Esophagus muscularis mucosa (tissue), 4 donors: ENCODE measurements at regions not wholly inside any gene's neighbourhood (a gene's known extent, or its start where the extent isn't known, plus 50 kb on each side); places are given as distances from the start of the nearest gene placed in this dataset.

Experiments
- DNase-seq: peaks from one replicate; pipeline ENCODE4 v3.0.0-alpha.2; 2017; ENCODE audit errors: extremely low spot score
- H3K27ac ChIP-seq, 4 donors: fragments of 200-600 bp; sonication (generic); replicated peaks in 1 of 4; 1 replicate in 3 of 4; 2 replicates in 1 of 4; pipeline ENCODE4 v1.5.1; 2016 to 2019; ENCODE audit warnings: mild to moderate bottlenecking in 1 of 4
- H3K27me3 ChIP-seq, 4 donors: fragments of 200-600 bp; sonication (generic); one replicate each; pipeline versions ENCODE4 v1.5.1 to v1.6.0; 2016 to 2019
- H3K36me3 ChIP-seq, 4 donors: fragments of 200-600 bp; sonication (generic); one replicate each; pipeline ENCODE4 v1.5.1; 2016 to 2019
- H3K4me1 ChIP-seq, 4 donors: fragments of 200-600 bp; sonication (generic); one replicate each; pipeline ENCODE4 v1.5.1; 2016 to 2019
- H3K4me3 ChIP-seq, 4 donors: fragments of 200-600 bp; sonication (generic); 1 replicate in 2 of 4; 2 replicates in 2 of 4; pipeline ENCODE4 v1.5.1; 2016 to 2019; ENCODE audit warnings: mild to moderate bottlenecking in 4 of 4, moderate library complexity in 1 of 4
- H3K9me3 ChIP-seq, 4 donors: fragments of 200-600 bp; sonication (generic); 1 replicate in 3 of 4; 2 replicates in 1 of 4; pipeline ENCODE4 v1.5.1; 2016 to 2019
- EP300 ChIP-seq: sonication (generic); formaldehyde crosslinking; IDR thresholded peaks from one replicate; pipeline ENCODE4 v1.6.1; 2017; ENCODE audit warnings: antibody characterized with exemption
- POLR2A ChIP-seq: fragments of 450-650 bp; IDR thresholded peaks from one replicate; pipeline ENCODE4 v1.6.1; 2017; ENCODE audit warnings: antibody characterized with exemption, moderate library complexity, mild to moderate bottlenecking, low read depth
- POLR2AphosphoS5 ChIP-seq, 2 donors: sonication (generic); formaldehyde crosslinking; IDR thresholded peaks; one replicate each; pipeline ENCODE4 v1.6.1; 2017; ENCODE audit warnings: antibody characterized with exemption in 2 of 2
- WGBS: methylation state at CpG from one replicate; pipeline ENCODE4 v1.1.5; 2018; 5-methylcytosine and 5-hydroxymethylcytosine counted together
- intact Hi-C: fragments of 100-400 bp; cut with DNase I; formaldehyde crosslinking; loops from one replicate; pipeline ENCODE4 v1.15.1; 2023
- TF ChIP-seq, protein P1 (sequence below), 3 experiments: fragments of 200-600 bp in 2 of 3; fragments of 450-650 bp in 1 of 3; sonication (generic) in 2 of 3; IDR thresholded peaks; one replicate each; pipeline ENCODE4 v1.5.1; 2017 to 2019; ENCODE audit warnings: antibody characterized with exemption in 3 of 3, mild to moderate bottlenecking in 2 of 3, moderate library complexity in 1 of 3

DNA sequence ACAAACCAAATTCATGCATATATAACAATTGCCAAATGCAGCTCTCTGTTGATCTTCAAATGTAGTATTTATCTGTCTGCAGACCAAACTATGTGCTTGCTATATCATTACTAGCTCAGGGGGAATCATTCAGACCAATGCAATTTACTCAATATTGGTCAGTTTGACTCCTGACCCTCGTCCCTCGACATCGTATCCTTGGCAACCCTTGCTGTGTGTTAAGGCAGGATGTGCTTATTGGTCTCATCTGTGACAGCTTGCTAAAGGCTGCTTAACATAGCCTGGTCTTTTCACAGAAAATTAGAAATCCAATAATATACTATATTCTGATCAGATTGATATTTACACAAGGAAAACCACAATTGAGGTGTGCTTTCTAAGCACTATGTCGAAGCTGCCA lies 747.1 kb downstream of the GALR1 start:
- 63% methylated on average over 4 of the region's 4 CpGs for WGBS
- no peak for DNase-seq
- H3K4me3 ChIP-seq: no peak overlapping the region
- TF ChIP-seq POLR2A: no peak
- TF ChIP-seq EP300: no peak
- TF ChIP-seq, protein P1, sequence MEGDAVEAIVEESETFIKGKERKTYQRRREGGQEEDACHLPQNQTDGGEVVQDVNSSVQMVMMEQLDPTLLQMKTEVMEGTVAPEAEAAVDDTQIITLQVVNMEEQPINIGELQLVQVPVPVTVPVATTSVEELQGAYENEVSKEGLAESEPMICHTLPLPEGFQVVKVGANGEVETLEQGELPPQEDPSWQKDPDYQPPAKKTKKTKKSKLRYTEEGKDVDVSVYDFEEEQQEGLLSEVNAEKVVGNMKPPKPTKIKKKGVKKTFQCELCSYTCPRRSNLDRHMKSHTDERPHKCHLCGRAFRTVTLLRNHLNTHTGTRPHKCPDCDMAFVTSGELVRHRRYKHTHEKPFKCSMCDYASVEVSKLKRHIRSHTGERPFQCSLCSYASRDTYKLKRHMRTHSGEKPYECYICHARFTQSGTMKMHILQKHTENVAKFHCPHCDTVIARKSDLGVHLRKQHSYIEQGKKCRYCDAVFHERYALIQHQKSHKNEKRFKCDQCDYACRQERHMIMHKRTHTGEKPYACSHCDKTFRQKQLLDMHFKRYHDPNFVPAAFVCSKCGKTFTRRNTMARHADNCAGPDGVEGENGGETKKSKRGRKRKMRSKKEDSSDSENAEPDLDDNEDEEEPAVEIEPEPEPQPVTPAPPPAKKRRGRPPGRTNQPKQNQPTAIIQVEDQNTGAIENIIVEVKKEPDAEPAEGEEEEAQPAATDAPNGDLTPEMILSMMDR (IDR thresholded peaks at IDR 0.05): no peak
- no peak for TF ChIP-seq POLR2AphosphoS5 (IDR thresholded peaks at IDR 0.05)
- intact Hi-C loops: no loop called here
- no peaks in the 10 kb centered on the region for H3K4me1 ChIP-seq
- no peaks in the 10 kb centered on the region for H3K27me3 ChIP-seq
- H3K36me3 ChIP-seq: no peaks in the 10 kb centered on the region
- H3K9me3 ChIP-seq: peaks cover 0 to 24% (median 4%) of the 10 kb centered on the region in 4 donors
- no peak overlapping the region for H3K27ac ChIP-seq

DNA sequence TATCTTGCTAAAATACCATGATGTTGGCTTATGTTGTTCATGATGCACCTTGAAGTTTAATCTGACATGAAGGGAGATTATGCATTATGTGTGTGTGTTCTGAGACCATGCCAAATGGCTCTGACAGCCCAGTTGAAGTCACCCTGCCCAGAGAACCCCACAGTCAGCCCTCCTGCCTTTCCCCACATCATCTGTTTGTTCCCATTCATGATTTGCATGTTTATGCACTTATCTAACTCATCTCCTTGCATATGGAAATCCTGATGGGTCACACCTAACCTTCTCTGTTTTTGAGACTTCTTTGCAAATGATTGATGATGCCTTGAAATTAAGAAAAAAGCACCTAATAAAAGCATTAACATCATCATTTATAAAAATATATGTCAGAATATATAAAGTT lies 752.2 kb downstream of the GALR1 start:
- no peak overlapping the region for H3K27ac ChIP-seq
- intact Hi-C loops: no loop called here
- H3K36me3 ChIP-seq: no peaks in the 10 kb centered on the region
- no peak for TF ChIP-seq EP300
- no peaks in the 10 kb centered on the region for H3K4me1 ChIP-seq
- peaks cover 0 to 27% (median 4%) of the 10 kb centered on the region in 4 donors for H3K9me3 ChIP-seq
- H3K4me3 ChIP-seq: no peak overlapping the region
- H3K27me3 ChIP-seq: peaks cover 0 to 10% (median 0%) of the 10 kb centered on the region in 4 donors
- DNase-seq: no peak

- H3K4me3 ChIP-seq: no peak overlapping the region
- peaks cover 0 to 13% (median 0%) of the 10 kb centered on the region in 4 donors for H3K27me3 ChIP-seq
- no peak overlapping the region for H3K27ac ChIP-seq
- 32% methylated on average over 9 of the region's 9 CpGs for WGBS
- peaks cover 0 to 8% (median 0%) of the 10 kb centered on the region in 4 donors for H3K9me3 ChIP-seq
- intact Hi-C loops: no loop called here
- no peaks in the 10 kb centered on the region for H3K36me3 ChIP-seq
- no peaks in the 10 kb centered on the region for H3K4me1 ChIP-seq
- no peak for DNase-seq
- TF ChIP-seq POLR2A: no peak
- TF ChIP-seq POLR2AphosphoS5 (IDR thresholded peaks at IDR 0.05): no peak
- TF ChIP-seq EP300: no peak
- TF ChIP-seq, protein P1 (IDR thresholded peaks at IDR 0.05): no peak
These were observed 756.5 kb downstream of the GALR1 start for GRCh38 chr18:78006006-78006773.

DNA sequence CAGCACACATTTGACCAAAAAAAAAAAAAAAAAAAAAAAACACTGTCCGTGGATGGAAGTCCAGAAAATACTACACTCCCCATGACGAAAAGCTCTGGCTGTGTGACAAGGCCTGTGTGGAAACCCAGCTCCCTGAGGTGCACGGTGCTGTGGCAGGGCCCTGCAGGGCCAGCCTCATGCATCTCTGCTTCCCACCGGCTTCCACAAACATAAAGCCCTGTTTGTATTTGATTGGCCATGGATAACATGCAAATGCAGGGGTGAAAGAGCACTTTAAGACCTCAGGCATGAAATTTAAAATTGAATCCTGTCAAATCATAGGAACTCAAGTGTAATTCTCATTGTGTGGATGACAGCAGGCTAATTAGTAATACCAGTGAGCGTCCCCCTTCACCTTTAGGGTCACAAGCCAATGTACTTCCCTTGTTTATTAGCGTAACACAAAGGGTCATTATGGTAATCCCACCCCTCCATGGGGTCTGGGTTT lies 757.2 kb downstream of the GALR1 start:
- TF ChIP-seq EP300 (no peak), POLR2AphosphoS5 (IDR thresholded peaks at IDR 0.05) (no peak), POLR2A (no peak)
- TF ChIP-seq, protein P1 (IDR thresholded peaks at IDR 0.05): no peak
- H3K36me3 ChIP-seq: no peaks in the 10 kb centered on the region
- peaks cover 0 to 13% (median 0%) of the 10 kb centered on the region in 4 donors for H3K27me3 ChIP-seq
- H3K4me3 ChIP-seq: no peak overlapping the region
- WGBS: 26% methylated on average over 6 of the region's 6 CpGs
- intact Hi-C loops: no loop called here
- no peaks in the 10 kb centered on the region for H3K4me1 ChIP-seq
- H3K27ac ChIP-seq: no peak overlapping the region
- peaks cover 0 to 1% (median 0%) of the 10 kb centered on the region in 4 donors for H3K9me3 ChIP-seq
- no peak for DNase-seq

DNA sequence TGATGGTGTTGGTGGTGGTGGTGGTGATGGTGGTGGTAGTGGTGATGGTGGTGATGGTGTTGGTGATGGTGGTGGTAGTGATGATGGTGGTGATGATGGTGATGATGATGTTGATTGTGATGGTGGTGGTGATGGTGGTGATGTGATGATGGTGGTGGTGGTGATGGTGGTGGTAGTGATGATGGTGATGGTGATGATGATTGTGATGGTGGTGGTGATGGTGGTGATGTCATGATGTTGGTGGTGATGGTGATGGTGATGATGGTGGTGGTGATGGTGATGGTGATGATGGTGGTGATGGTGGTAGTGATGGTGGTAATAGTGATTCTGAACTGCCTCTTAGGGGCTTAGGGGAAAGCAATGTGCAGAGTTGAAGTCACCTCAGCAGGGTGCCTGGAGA lies 760.7 kb downstream of the GALR1 start:
- TF ChIP-seq POLR2AphosphoS5 (IDR thresholded peaks at IDR 0.05): no peak
- no peak for TF ChIP-seq EP300
- TF ChIP-seq POLR2A: no peak
- TF ChIP-seq, protein P1 (IDR thresholded peaks at IDR 0.05): no peak
- Histone ChIP-seq H3K36me3 (no peaks in the 10 kb centered on the region), H3K27me3 (peaks cover 0 to 4% (median 0%) of the 10 kb centered on the region in 4 donors), H3K9me3 (no peaks in the 10 kb centered on the region), H3K27ac (no peak overlapping the region), H3K4me3 (no peak overlapping the region), H3K4me1 (no peaks in the 10 kb centered on the region)
- DNase-seq: no peak
- intact Hi-C loops: no loop called here
